HCT116 (cell line): ENCODE measurements at regions not wholly inside any gene's neighbourhood (a gene's known extent, or its start where the extent isn't known, plus 50 kb on each side); places are given as distances from the start of the nearest gene placed in this dataset.

Experiments
- ATAC-seq: fragments of 200-7000 bp; cut with Tn5 transposase; 2 replicates; pipeline ENCODE4 v1.9.1; 2020; ENCODE audit warnings: mild to moderate bottlenecking, moderate library complexity
- BruUV-seq: library from RNA; stranded (reverse); fragments of 400-500 nt; replicated peaks from 2 replicates; lab custom pipeline; 2021; lab: Mats Ljungman, UMichigan
- CTCF ChIA-PET: fragments of 300-600 bp; sonication (Branson Sonifier 250); formaldehyde crosslinking; loops from one replicate; lab custom pipeline; 2021; ENCODE audit warnings: antibody characterized with exemption; lab: Charles Lee
- POLR2A ChIA-PET: fragments of 300-600, 350-600 bp; sonication (Branson Sonifier 250); formaldehyde crosslinking; loops from one replicate; lab custom pipeline; 2021; ENCODE audit warnings: antibody characterized with exemption; lab: Charles Lee
- RAD21 ChIA-PET, 2 experiments: fragments of 300-600 bp; sonication (Branson Sonifier 250); formaldehyde crosslinking; loops; one replicate each; lab custom pipeline; 2023; ENCODE audit warnings: low total read pairs in 2 of 2; ENCODE audit not compliant: uncharacterized antibody in 2 of 2, unreplicated experiment in 2 of 2, low non-redundant PET in 1 of 2; lab: Charles Lee
- DNase-seq: peaks from one replicate; pipeline ENCODE4 v3.0.0-alpha.2; 2010; ENCODE audit warnings: low read depth, low spot score
- H2AFZ ChIP-seq: fragments of 200-600 bp; shearing (Covaris generic), sonication (generic); 2 replicates; pipeline ENCODE4 v1.6.1; 2017; ENCODE audit warnings: low read depth, mixed run types, mixed read lengths, antibody characterized with exemption, low read length; ENCODE audit not compliant: poor library complexity, severe bottlenecking
- H3K27ac ChIP-seq: 2 replicates; pipeline ENCODE4 v1.5.1; 2012; ENCODE audit warnings: low read depth, low read length
- H3K27me3 ChIP-seq: fragments of 200-600 bp; sonication (generic); 2 replicates; pipeline ENCODE4 v1.6.1; 2016; ENCODE audit warnings: mixed run types, low read length, mixed read lengths; ENCODE audit not compliant: insufficient read depth
- H3K36me3 ChIP-seq, 2 experiments: fragments of 200-500 bp in 1 of 2; fragments of 200-600 bp in 1 of 2; sonication (Bioruptor generic) in 1 of 2; sonication (generic) in 1 of 2; 2 replicates each; pipeline versions ENCODE4 v1.5.1 to v1.6.1; 2014 to 2016; ENCODE audit warnings: low read length in 2 of 2, inconsistent platforms in 1 of 2, mixed read lengths in 1 of 2, mixed run types in 1 of 2; ENCODE audit not compliant: insufficient read depth in 2 of 2, control insufficient read depth in 1 of 2
- H3K4me1 ChIP-seq, 2 experiments: fragments of 200-600 bp in 1 of 2; sonication (generic) in 1 of 2; 2 replicates each; pipeline versions ENCODE4 v1.5.1 to v1.6.1; 2012 to 2017; ENCODE audit warnings: low read length in 2 of 2, inconsistent platforms in 1 of 2, mild to moderate bottlenecking in 1 of 2, mixed read lengths in 1 of 2, mixed run types in 1 of 2, moderate library complexity in 1 of 2; ENCODE audit not compliant: insufficient read depth in 2 of 2, control insufficient read depth in 1 of 2
- H3K4me2 ChIP-seq: fragments of 200-600 bp; sonication (generic); 2 replicates; pipeline ENCODE4 v1.6.1; 2017; ENCODE audit warnings: mixed run types, low read length, mixed read lengths
- H3K4me3 ChIP-seq, 2 experiments: fragments of 200-600 bp in 1 of 2; sonication (generic) in 1 of 2; replicated peaks in 1 of 2; 2 replicates each; pipeline ENCODE4 v1.5.1; 2011 to 2016; ENCODE audit warnings: low read length in 2 of 2, control low read depth in 1 of 2, low read depth in 1 of 2, mild to moderate bottlenecking in 1 of 2, mixed read lengths in 1 of 2, mixed run types in 1 of 2
- H3K79me2 ChIP-seq: fragments of 200-600 bp; sonication (generic); 2 replicates; pipeline ENCODE4 v1.6.1; 2017; ENCODE audit warnings: mild to moderate bottlenecking, mixed run types, low read length, moderate library complexity, mixed read lengths; ENCODE audit not compliant: insufficient read depth
- H3K9ac ChIP-seq: fragments of 200-600 bp; sonication (generic); 2 replicates; pipeline ENCODE4 v1.6.1; 2016; ENCODE audit warnings: low read length, mixed read lengths
- H3K9me2 ChIP-seq: fragments of 200-600 bp; sonication (generic), shearing (Covaris generic); 2 replicates; pipeline ENCODE4 v1.6.1; 2017; ENCODE audit warnings: mixed run types, mild to moderate bottlenecking, moderate library complexity; ENCODE audit not compliant: insufficient read depth
- H3K9me3 ChIP-seq, 2 experiments: fragments of 200-500 bp in 1 of 2; fragments of 200-600 bp in 1 of 2; sonication (Bioruptor generic) in 1 of 2; sonication (generic) in 1 of 2; 2 replicates each; pipeline ENCODE4 v1.6.1; 2014 to 2017; ENCODE audit warnings: low read length in 2 of 2, mixed read lengths in 2 of 2, inconsistent platforms in 1 of 2, low read depth in 1 of 2, mild to moderate bottlenecking in 1 of 2, mixed run types in 1 of 2, moderate library complexity in 1 of 2; ENCODE audit not compliant: control insufficient read depth in 1 of 2, insufficient read depth in 1 of 2
- H4K20me1 ChIP-seq: fragments of 200-600 bp; sonication (generic), shearing (Covaris generic); 2 replicates; pipeline ENCODE4 v1.6.1; 2017; ENCODE audit warnings: mixed run types, mild to moderate bottlenecking, moderate library complexity; ENCODE audit not compliant: insufficient read depth
- ATF3 ChIP-seq: IDR thresholded peaks from 2 replicates; pipeline ENCODE4 v1.6.1; 2012
- CEBPB ChIP-seq: IDR thresholded peaks from 2 replicates; pipeline ENCODE4 v1.6.1; 2012; ENCODE audit warnings: low read depth
- EZH2phosphoT487 ChIP-seq: fragments of 200-600 bp; IDR thresholded peaks from 2 replicates; pipeline ENCODE4 v1.6.1; 2018; ENCODE audit warnings: antibody characterized with exemption, borderline replicate concordance
- JUND ChIP-seq: IDR thresholded peaks from 2 replicates; pipeline ENCODE4 v1.6.1; 2012
- MAX ChIP-seq: IDR thresholded peaks from 2 replicates; pipeline ENCODE4 v1.6.1; 2012
- RAD21 ChIP-seq: IDR thresholded peaks from 2 replicates; pipeline ENCODE4 v1.6.1; 2012; ENCODE audit warnings: low read depth, mild to moderate bottlenecking
- REST ChIP-seq: IDR thresholded peaks from 2 replicates; pipeline ENCODE4 v1.6.1; 2012; ENCODE audit warnings: low read depth
- SRF ChIP-seq: IDR thresholded peaks from 2 replicates; pipeline ENCODE4 v1.6.1; 2012; ENCODE audit warnings: low read depth
- YY1 ChIP-seq: IDR thresholded peaks from 2 replicates; pipeline ENCODE4 v1.6.1; 2011; ENCODE audit warnings: low read length, low read depth, moderate library complexity, mild to moderate bottlenecking; ENCODE audit not compliant: insufficient replicate concordance; ENCODE audit errors: extremely low read depth
- ZFX ChIP-seq: fragments of 450-650 bp; IDR thresholded peaks from 2 replicates; pipeline ENCODE4 v1.6.1; 2017
- intact Hi-C: fragments of 100-400 bp; cut with micrococcal nuclease; formaldehyde crosslinking; loops from 2 replicates; pipeline ENCODE4 v1.10.0; 2022

GRCh38 chr2:60268661-60269060 is 284.8 kb downstream of the BCL11A start:
- Histone ChIP-seq H3K4me1 (no peaks in the 10 kb centered on the region), H3K9ac (no peak overlapping the region), H2AFZ (no peak overlapping the region), H4K20me1 (no peaks in the 10 kb centered on the region), H3K27me3 (no peaks in the 10 kb centered on the region), H3K79me2 (no peaks in the 10 kb centered on the region), H3K36me3 (no peaks in the 10 kb centered on the region), H3K4me3 (no peak overlapping the region), H3K9me2 (no peaks in the 10 kb centered on the region), H3K27ac (no peak overlapping the region), H3K4me2 (no peak overlapping the region), H3K9me3 (no peaks in the 10 kb centered on the region)
- DNase-seq (no peak), ATAC-seq (no peak)
- CTCF ChIA-PET, result no interaction called here
- no TSS peak for BruUV-seq
- POLR2A ChIA-PET, result no interaction called here
- intact Hi-C loops, result no loop called here
- RAD21 ChIA-PET, result no interaction called here
- TF ChIP-seq SRF (no peak), JUND (no peak), REST (no peak), MAX (no peak), ZFX (no peak), RAD21 (no peak), ATF3 (no peak), EZH2phosphoT487 (no peak), YY1 (no peak), CEBPB (no peak)
